ENCODE measurements at regions not wholly inside any gene's neighbourhood (a gene's known extent, or its start where the extent isn't known, plus 50 kb on each side); places are given as distances from the start of the nearest gene placed in this dataset.

DNA sequence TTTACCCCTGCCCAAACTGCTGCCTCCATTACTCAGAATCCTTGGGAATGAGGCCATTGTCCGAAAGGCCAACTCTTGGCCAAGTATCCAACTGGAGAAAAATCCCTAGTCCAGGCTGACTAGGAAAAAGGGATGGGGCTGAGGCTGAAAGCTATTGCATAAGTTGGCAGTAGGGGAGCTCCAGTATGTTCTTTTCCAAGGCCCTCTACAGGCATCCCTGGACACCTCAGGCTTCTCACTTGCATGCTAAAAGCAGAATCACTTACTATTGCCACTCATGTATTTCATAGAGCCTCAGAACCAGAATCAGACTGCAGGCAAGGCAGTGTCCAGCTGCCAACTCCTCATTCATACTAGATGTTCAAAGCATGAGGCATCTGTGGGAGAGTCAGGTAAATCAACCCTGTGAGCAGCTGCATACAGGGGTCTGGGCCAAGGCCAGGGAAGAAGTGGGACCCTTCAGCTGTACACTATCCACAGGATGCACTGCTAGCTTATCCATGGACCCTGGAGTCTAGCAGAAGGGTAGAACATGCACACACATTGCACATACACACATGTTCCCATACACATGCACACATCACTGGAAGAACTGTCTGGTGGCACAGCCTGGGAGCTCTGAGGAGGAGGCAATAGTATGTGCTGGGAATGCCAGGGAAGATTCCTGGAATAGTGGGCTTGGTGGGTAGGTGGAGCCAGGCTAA is 195.3 kb downstream of the C1orf94 start:
- TF ChIP-seq, protein P1, sequence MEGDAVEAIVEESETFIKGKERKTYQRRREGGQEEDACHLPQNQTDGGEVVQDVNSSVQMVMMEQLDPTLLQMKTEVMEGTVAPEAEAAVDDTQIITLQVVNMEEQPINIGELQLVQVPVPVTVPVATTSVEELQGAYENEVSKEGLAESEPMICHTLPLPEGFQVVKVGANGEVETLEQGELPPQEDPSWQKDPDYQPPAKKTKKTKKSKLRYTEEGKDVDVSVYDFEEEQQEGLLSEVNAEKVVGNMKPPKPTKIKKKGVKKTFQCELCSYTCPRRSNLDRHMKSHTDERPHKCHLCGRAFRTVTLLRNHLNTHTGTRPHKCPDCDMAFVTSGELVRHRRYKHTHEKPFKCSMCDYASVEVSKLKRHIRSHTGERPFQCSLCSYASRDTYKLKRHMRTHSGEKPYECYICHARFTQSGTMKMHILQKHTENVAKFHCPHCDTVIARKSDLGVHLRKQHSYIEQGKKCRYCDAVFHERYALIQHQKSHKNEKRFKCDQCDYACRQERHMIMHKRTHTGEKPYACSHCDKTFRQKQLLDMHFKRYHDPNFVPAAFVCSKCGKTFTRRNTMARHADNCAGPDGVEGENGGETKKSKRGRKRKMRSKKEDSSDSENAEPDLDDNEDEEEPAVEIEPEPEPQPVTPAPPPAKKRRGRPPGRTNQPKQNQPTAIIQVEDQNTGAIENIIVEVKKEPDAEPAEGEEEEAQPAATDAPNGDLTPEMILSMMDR (conservative IDR thresholded peaks at IDR 0.05; ENCODE audit: low read depth, low read length): no peak
- no peak overlapping the region for H3K4me3 ChIP-seq (ENCODE audit: low read length)
- DNase-seq (ENCODE audit: low read depth): no peak

DNA sequence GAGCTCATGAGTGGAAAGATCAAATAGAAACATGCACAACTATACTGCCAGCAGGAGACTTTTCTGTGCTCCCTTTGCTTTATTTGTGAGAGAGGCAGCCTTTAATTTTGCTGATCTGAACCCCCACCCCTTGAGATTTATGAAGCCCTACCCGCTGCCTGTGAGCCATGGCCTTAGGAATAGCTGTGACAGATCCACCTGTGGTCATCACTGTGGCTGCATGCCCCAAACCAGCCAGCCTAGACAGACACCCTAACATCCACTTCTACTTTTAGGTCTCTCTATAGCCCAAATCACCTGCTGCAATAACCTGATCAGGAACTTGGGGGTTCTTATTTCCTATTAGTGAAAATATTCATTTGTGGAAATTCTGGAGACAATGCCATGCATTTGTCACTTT is 196.2 kb downstream of the C1orf94 start:
- H3K4me3 ChIP-seq (ENCODE audit: low read length): no peak overlapping the region
- DNase-seq (ENCODE audit: low read depth): no peak
- TF ChIP-seq, protein P1 (conservative IDR thresholded peaks at IDR 0.05; ENCODE audit: low read depth, low read length): no peak

DNA sequence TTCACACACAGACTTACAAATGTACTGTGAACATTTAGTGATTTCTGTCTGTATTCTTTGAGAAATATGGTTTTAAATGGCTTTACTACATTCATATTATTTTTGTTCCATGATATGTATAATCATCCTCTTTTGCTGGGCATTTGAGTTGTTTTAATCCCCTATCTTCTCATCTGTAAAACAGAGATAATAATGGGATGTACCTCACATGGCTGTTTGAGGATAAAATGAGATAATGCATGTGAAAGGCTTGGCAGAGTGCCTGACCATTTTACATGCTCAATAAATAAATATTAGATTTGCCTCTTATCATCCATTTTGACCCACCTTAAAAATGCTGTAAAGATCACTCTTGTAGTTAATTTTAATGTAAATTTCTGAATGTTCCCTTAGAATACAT is 197.2 kb downstream of the C1orf94 start:
- H3K4me3 ChIP-seq (ENCODE audit: low read length): no peak overlapping the region
- DNase-seq (ENCODE audit: low read depth): no peak
- TF ChIP-seq, protein P1 (conservative IDR thresholded peaks at IDR 0.05; ENCODE audit: low read depth, low read length): no peak

DNA sequence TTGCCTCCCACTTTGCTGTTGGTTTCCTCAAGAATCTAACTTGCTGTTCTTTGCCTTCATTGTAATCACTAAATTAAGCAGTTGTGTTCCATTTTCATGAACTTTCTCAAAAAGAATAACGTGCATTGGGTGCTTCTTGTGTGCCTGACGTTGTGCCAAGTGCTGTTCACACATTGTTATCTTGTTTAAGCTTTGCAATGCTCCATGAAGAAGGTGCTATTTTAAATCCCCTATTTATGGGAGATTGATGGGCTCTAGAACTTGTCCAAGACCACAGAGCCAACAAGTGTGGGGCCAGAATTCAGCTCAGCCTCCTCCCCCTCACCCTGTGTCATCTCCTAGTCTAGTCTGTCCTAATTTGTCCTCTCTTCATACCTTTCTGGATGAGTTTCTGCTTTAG is 199.8 kb downstream of the C1orf94 start:
- no peak for DNase-seq (ENCODE audit: low read depth)
- H3K4me3 ChIP-seq (ENCODE audit: low read length): no peak overlapping the region
- TF ChIP-seq, protein P1 (conservative IDR thresholded peaks at IDR 0.05; ENCODE audit: low read depth, low read length): no peak

DNA sequence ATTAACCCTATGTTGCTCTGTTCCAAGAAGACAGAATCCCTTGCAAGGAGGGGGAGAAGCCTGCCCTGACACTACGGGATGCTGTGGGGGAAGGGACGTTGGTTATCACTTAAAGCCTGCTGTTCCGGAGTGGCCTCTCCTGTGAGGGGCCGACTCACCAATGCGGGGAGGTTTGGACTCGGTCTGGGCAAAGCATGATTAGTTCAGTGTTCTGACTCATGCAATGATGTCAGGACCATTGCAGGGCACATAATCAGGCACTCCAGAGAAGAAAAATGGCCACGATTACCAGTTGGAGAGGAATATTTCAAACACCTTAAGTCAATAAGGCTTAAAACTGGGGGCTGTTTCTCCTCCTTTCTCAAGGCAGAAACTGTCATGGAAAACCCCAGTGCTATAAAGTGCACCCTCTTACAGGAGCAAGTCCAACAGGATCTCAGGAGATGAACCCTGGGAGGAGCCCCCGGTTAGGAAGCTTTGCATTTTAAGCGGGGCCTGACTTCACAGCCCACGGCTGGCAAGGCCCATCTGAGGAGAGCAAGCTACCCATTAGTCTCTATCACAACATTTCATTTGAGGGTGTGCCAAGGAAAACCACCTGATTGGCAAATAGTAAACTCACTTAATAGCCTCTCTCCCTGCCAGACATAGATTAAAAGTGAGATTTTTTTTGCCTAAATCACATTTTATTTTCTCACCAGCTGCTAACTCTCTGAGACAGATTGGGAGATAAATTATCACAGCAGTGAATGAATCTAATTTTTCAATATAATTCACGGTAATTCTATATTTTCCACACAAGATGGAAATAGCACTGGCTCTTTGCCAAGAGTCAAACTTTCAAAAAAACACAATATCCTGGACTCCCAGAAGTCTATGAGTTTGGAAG is 202.5 kb downstream of the C1orf94 start:
- no peak for DNase-seq (ENCODE audit: low read depth)
- TF ChIP-seq, protein P1 (conservative IDR thresholded peaks at IDR 0.05; ENCODE audit: low read depth, low read length): no peak

DNA sequence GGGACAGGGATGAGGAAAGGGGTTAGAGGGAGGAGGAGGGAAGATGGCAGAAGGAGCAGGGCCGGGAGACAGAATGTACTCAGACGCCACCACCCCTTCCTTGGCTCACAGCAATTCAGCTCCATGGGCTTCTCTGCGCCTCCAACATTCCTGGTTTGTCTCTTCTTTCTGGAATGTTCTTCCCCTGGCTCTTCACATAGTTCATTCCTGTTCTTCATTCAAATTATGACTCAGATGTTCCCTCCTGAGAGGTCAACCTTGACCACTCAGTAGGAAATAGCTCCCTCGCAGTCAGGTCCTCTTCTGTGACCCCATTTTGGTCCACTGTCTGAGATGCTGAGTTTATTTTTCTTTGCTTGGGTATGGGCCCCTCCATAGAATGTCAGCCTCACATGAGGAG is 203.2 kb downstream of the C1orf94 start:
- DNase-seq (ENCODE audit: low read depth): no peak
- TF ChIP-seq, protein P1 (conservative IDR thresholded peaks at IDR 0.05; ENCODE audit: low read depth, low read length): no peak

More for the DNA sequence above, 202.5 kb downstream of the C1orf94 start:
- no peak overlapping the region for H3K4me3 ChIP-seq (ENCODE audit: low read length)

More for the DNA sequence above, 203.2 kb downstream of the C1orf94 start:
- no peak overlapping the region for H3K4me3 ChIP-seq (ENCODE audit: low read length)
